NB4 (cell line): ENCODE measurements at regions not wholly inside any gene's neighbourhood (a gene's known extent, or its start where the extent isn't known, plus 50 kb on each side); places are given as distances from the start of the nearest gene placed in this dataset.

ENCODE experiments used
- DNase-seq: peaks from one replicate; pipeline ENCODE4 v3.0.0; 2010; ENCODE audit warnings: low read depth
- H3K4me3 ChIP-seq: one replicate; pipeline ENCODE4 v1.5.1; 2011; ENCODE audit warnings: mild to moderate bottlenecking, low read depth, low read length, moderate library complexity
- CTCF ChIP-seq: IDR thresholded peaks from one replicate; pipeline ENCODE4 v1.5.1; 2012; ENCODE audit warnings: low read depth, low read length
- MYC ChIP-seq: IDR thresholded peaks from 2 replicates; pipeline ENCODE4 v1.6.1; 2011; ENCODE audit warnings: low read depth, low read length
- POLR2A ChIP-seq: IDR thresholded peaks from 2 replicates; pipeline ENCODE4 v1.6.1; 2011; ENCODE audit warnings: mild to moderate bottlenecking; ENCODE audit not compliant: insufficient read length; ENCODE audit errors: extremely low read depth
- TF ChIP-seq, protein P1 (sequence below): IDR thresholded peaks from 2 replicates; pipeline ENCODE4 v1.6.1; 2011; ENCODE audit warnings: low read depth, low read length

DNA sequence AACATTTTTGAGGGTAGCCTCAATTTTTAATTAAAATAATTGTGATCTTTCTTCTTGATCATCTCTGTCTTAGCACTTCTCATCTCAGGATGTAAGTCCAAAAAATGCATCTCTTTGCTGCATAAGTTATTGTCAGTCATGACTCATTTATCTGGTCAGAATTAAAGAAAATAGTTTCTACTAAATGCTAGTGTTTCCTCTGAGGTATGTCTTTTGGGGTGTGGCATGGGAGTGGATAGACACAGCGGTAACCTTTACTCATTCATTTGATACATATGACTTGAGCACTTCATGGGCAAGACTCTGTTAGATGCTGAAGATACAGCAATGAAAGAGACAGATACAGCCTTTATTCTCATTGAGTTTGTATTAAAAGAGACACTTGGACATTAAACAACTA, 284.7 kb downstream of the IRS1 start:
- DNase-seq, result no peak
- TF ChIP-seq, protein P1, sequence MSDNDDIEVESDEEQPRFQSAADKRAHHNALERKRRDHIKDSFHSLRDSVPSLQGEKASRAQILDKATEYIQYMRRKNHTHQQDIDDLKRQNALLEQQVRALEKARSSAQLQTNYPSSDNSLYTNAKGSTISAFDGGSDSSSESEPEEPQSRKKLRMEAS, result no peak
- TF ChIP-seq CTCF (no peak), MYC (no peak), POLR2A (no peak)
- H3K4me3 ChIP-seq, result no peak overlapping the region

DNA sequence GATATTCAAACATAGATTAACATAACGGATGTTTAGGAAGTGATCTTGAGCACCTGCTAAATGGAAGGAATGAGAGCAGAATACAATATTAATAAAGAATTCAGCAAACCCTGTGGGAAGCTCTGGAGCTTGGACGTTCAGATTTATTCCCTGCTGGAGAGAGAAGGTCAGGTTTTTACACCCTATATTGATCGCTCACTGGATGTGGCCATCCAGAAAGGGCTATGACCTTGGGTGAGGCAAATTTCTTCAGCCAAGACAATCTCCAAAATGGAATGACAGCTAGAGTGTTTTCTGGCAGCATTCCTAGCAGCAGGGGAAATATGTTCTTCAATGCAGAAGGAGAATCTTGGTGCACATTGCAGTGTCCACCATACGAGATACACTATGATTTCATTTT, 288.3 kb downstream of the IRS1 start:
- no peak for DNase-seq
- TF ChIP-seq, protein P1, result no peak
- TF ChIP-seq CTCF, result no peak
- no peak for TF ChIP-seq POLR2A
- TF ChIP-seq MYC, result no peak
- no peak overlapping the region for H3K4me3 ChIP-seq

DNA sequence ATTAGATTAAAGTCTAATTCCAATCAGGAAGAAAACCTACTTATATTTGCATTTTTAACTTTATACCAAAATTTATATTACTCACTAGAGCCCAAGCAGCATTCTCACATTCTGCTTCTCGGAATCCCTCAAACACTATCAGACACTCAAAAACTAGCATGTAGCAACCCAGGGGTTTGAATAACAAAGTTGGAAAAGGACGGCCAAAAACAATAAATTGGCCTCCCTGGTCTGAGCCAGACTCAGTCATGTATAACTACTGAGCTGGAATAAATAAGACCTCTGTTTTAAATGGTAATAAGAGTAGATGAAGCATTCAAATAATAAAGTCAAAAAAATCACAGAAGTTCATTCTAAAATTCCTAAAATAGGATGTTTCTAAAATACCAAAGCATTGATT, 290.9 kb downstream of the IRS1 start:
- no peak overlapping the region for H3K4me3 ChIP-seq
- no peak for TF ChIP-seq CTCF
- no peak for TF ChIP-seq POLR2A
- TF ChIP-seq, protein P1, result no peak
- TF ChIP-seq MYC, result no peak
- DNase-seq, result no peak

GRCh38 chr2:226508005-226508404, 291.6 kb downstream of the IRS1 start:
- H3K4me3 ChIP-seq, result no peak overlapping the region
- DNase-seq, result no peak
- TF ChIP-seq POLR2A (no peak), CTCF (no peak)

DNA sequence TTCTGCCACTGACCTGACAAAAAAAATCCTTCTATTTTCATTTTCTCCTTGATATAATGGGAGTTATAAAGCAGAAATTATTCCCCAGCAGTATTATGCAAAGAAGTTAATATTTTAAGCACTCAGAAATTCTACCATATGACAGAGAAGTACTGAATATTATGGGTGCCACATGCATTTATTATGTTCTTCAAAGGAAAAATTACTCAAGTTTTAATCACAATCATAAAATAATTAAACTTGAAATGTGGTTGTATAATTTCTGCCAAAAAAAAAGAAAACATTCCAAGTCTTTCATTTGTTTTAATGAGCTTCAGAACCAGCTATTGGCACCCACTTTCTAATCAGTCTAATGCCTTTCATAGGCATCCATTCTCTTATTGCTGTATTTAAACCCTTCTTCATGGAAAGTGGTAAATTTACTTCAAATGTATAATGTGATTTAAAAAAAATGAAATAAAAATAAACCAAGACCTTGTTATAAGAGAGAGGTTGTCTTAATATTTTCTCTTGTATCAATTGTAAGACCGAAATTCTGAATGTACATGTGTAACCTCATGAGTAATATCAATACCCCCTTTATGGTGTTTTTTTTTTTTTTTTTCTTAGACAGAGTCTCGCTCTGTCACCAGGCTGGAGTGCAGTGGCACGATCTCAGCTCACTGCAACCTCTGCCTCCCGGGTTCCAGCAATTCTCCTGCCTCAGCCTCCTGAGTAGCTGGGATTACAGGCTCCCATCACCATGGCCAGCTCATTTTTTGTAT, 302.3 kb downstream of the IRS1 start:
- TF ChIP-seq POLR2A (no peak), MYC (no peak), CTCF (no peak)
- TF ChIP-seq, protein P1, result no peak
- H3K4me3 ChIP-seq, result no peak overlapping the region
- DNase-seq, result no peak

DNA sequence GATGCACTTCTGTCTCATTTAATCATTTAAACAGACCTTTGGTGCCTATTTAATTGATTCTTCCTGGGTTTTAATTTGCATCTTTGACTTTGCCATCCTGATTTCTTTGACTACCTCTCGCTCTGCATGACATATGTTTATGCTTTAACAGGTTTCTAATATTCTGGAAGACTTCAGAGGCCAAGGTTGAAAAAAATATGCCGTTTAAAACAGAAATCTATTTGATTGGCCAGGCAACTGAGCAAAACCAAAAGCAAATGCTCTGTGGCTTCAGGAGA, 303.4 kb downstream of the IRS1 start:
- no peak for DNase-seq
- no peak overlapping the region for H3K4me3 ChIP-seq
- TF ChIP-seq, protein P1, result no peak
- TF ChIP-seq CTCF (no peak), POLR2A (no peak), MYC (no peak)
